ENCODE measurements at regions not wholly inside any gene's neighbourhood (a gene's known extent, or its start where the extent isn't known, plus 50 kb on each side); places are given as distances from the start of the nearest gene placed in this dataset.

DNA sequence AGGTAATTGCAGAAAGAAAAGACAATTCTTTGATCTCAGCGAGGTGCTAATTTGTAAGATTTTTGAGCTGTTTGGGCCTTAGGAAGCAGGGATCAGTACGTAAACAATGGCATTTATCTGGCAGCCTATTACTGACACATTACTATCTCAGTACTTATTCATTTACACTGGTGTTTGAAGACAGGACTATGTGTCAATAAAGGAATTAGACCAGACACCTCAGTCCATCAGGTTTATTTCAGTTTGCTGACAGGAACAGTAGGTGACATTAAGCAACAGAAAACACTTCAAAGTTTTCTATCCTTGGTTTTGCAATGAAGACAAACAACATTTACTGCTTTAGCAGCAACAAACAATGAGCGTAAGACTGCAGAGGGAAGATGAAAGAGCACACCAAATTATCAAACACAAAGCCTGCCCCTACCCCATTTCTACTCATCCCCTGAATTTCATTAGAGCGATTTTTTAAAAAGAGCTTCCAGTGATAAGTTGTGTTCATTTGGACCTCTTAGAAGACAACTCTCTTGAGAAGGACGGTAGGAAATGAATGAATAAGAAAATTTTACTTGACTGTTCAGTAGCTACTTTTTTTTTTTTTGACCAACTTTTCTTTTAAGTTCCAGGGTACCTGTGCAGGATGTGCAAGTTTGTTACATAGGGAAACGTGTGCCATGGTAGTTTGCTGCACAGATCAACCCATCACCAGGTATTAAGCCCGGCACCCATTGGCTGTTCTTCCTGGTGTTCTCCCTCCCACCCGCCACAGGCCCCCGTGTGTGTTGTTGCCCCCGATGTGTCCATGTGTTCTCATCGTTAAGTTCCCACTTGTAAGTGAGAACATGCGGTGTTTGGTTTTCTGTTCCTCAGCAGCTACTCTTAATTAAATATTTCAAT, 138.8 kb downstream of the DKK1 start:
- Histone ChIP-seq H3K27ac (no peak overlapping the region), H3K9me3 (no peaks in the 10 kb centered on the region), H3K27me3 (no peaks in the 10 kb centered on the region), H3K4me3 (no peak overlapping the region), H3K36me3 (replicated peaks in 1 of 2; ENCODE audit: insufficient read depth in 1 of 2, low read depth in 2 of 2) (no peaks in the 10 kb centered on the region), H3K4me1 (no peaks in the 10 kb centered on the region)
- WGBS, 2 donors: 49 to 50% methylated on average over 12 of the region's 12 CpGs
- DNase-seq: no peak
- intact Hi-C loops (cut with DNase I): no loop called here
- TF ChIP-seq POLR2A (IDR thresholded peaks at IDR 0.05): no peak
- TF ChIP-seq CTCF (IDR thresholded peaks at IDR 0.05): no peak
- no peak for ATAC-seq

DNA sequence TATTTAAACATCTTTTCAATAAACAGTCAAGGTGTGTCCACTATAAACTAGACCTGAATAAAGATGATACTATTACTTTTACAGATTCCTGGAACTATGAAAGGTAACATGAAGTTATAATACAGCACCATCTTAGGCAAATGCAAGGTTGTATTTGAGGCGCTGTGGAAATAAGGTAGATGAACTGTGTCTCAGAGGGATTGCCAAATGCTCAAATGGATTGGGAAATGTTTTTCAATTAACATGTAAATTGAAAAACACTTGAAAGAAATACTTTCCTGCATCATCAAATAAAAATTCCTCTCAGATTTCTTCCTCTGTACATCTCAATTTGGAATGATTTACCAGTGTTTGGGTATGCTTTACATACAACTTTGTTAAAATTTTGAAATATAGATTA, 139.4 kb downstream of the DKK1 start:
- intact Hi-C loops (cut with DNase I): no loop called here
- DNase-seq (no peak), ATAC-seq (no peak)

DNA sequence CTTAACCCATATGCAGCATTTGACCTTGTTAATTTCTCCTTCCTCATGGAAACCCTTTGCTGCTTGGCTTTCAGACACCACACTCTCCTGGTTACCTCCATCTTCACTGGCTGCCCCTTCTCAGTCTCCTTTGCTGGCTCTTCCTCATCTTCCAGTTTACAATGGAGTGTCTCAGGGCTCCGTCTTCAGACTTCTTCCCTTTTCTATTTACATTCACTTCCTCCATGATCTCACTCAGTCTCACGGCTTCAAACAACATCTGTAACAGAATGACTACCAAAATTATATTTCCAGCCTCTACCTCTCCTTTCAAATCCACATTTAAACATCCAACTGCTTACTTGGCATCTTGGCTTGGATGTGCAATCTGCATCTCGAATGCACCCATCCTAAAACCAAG, 140.4 kb downstream of the DKK1 start:
- no peaks in the 10 kb centered on the region for H3K27me3 ChIP-seq
- no peak for DNase-seq
- no peaks in the 10 kb centered on the region for H3K36me3 ChIP-seq (replicated peaks in 1 of 2; ENCODE audit: insufficient read depth in 1 of 2, low read depth in 2 of 2)
- no peaks in the 10 kb centered on the region for H3K9me3 ChIP-seq
- no peaks in the 10 kb centered on the region for H3K4me1 ChIP-seq
- WGBS, 2 donors: 55 to 79% methylated on average over 3 of the region's 3 CpGs
- H3K4me3 ChIP-seq: no peak overlapping the region
- TF ChIP-seq CTCF (IDR thresholded peaks at IDR 0.05) (no peak), POLR2A (IDR thresholded peaks at IDR 0.05) (no peak)
- H3K27ac ChIP-seq: no peak overlapping the region
- ATAC-seq: no peak
- intact Hi-C loops (cut with DNase I): no loop called here

More for the DNA sequence above, 139.4 kb downstream of the DKK1 start:
- no peaks in the 10 kb centered on the region for H3K9me3 ChIP-seq
- WGBS, 2 donors: 89% methylated on average over 1 of the region's 1 CpG
- TF ChIP-seq CTCF (IDR thresholded peaks at IDR 0.05): no peak
- TF ChIP-seq POLR2A (IDR thresholded peaks at IDR 0.05): no peak
- no peaks in the 10 kb centered on the region for H3K4me1 ChIP-seq
- no peak overlapping the region for H3K4me3 ChIP-seq
- H3K27me3 ChIP-seq: no peaks in the 10 kb centered on the region
- no peaks in the 10 kb centered on the region for H3K36me3 ChIP-seq (replicated peaks in 1 of 2; ENCODE audit: insufficient read depth in 1 of 2, low read depth in 2 of 2)
- no peak overlapping the region for H3K27ac ChIP-seq

GRCh38 chr10:52455098-52455497, 141.0 kb downstream of the DKK1 start:
- intact Hi-C loops (cut with DNase I): no loop called here
- 58 to 59% methylated on average over 3 of the region's 3 CpGs for WGBS, 2 donors
- Histone ChIP-seq H3K36me3 (replicated peaks in 1 of 2; ENCODE audit: insufficient read depth in 1 of 2, low read depth in 2 of 2) (no peaks in the 10 kb centered on the region), H3K27ac (no peak overlapping the region), H3K27me3 (no peaks in the 10 kb centered on the region), H3K4me1 (no peaks in the 10 kb centered on the region), H3K4me3 (no peak overlapping the region), H3K9me3 (no peaks in the 10 kb centered on the region)
- no peak for ATAC-seq
- no peak for DNase-seq
- no peak for TF ChIP-seq CTCF (IDR thresholded peaks at IDR 0.05)
- TF ChIP-seq POLR2A (IDR thresholded peaks at IDR 0.05): no peak

GRCh38 chr10:52459097-52459496, 145.0 kb downstream of the DKK1 start:
- intact Hi-C loops (cut with DNase I): no loop called here
- Histone ChIP-seq H3K9me3 (no peaks in the 10 kb centered on the region), H3K27ac (no peak overlapping the region), H3K4me3 (no peak overlapping the region), H3K4me1 (no peaks in the 10 kb centered on the region), H3K36me3 (replicated peaks in 1 of 2; ENCODE audit: insufficient read depth in 1 of 2, low read depth in 2 of 2) (no peaks in the 10 kb centered on the region), H3K27me3 (no peaks in the 10 kb centered on the region)
- DNase-seq (no peak), ATAC-seq (no peak)
- TF ChIP-seq CTCF (IDR thresholded peaks at IDR 0.05) (no peak), POLR2A (IDR thresholded peaks at IDR 0.05) (no peak)
